GM12874 (cell line): ENCODE measurements at regions not wholly inside any gene's neighbourhood (a gene's known extent, or its start where the extent isn't known, plus 50 kb on each side); places are given as distances from the start of the nearest gene placed in this dataset.

ENCODE experiments used
- CTCF ChIP-seq: IDR thresholded peaks from 2 replicates; pipeline ENCODE4 v1.5.1; 2011; ENCODE audit warnings: low read depth, mild to moderate bottlenecking, control low read depth, low read length, moderate library complexity; ENCODE audit not compliant: insufficient read depth

- TF ChIP-seq CTCF, result no peak
Observed at GRCh38 chr10:117818721-117819120, 228.0 kb downstream of the RAB11FIP2 start.

GRCh38 chr10:117819304-117819703, 227.4 kb downstream of the RAB11FIP2 start:
- TF ChIP-seq CTCF, result no peak

- TF ChIP-seq CTCF, result no peak
Observed at GRCh38 chr10:117823980-117824379, 222.8 kb downstream of the RAB11FIP2 start.

GRCh38 chr10:117830205-117830604, 216.5 kb downstream of the RAB11FIP2 start:
- TF ChIP-seq CTCF, result no peak

GRCh38 chr10:117830787-117831212, 215.9 kb downstream of the RAB11FIP2 start:
- TF ChIP-seq CTCF, result no peak

GRCh38 chr10:117860135-117860534, 186.6 kb downstream of the RAB11FIP2 start:
- TF ChIP-seq CTCF, result no peak

- TF ChIP-seq CTCF, result peak; percentile 27; the same call in 1 of the 2 replicates
Observed at GRCh38 chr10:117860823-117861222, 185.9 kb downstream of the RAB11FIP2 start.

- no peak for TF ChIP-seq CTCF
Observed at GRCh38 chr10:117861329-117861728, 185.4 kb downstream of the RAB11FIP2 start.
